ENCODE measurements at regions not wholly inside any gene's neighbourhood (a gene's known extent, or its start where the extent isn't known, plus 50 kb on each side); places are given as distances from the start of the nearest gene placed in this dataset.
A peak's percentile ranks its signal among the peaks of the same experiment; 100 is the strongest.

DNA sequence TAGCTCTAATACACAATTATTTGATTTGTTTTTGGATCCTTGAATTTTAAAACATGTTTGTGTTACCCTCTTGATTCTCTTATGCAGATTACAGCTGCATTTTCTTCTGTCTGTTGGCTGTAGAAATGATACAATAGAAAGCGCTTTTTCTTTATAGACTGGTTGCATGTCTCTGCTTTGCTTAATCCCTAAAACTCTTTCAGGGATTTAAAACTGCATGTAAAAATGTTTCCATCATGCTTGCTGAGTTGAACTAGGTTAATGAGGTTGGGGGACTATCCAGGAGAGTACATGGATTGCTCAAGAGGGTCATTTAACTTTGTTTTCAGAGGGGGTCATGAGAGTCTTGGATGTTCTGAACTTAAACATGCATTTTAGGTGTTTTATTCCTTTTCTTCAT lies 166.4 kb upstream of the IFNG-AS1 start:
- DNase-seq (ENCODE audit: extremely low spot score in 2 of 2), result no peak
- peaks cover 12% of the 10 kb centered on the region for H3K4me1 ChIP-seq
- no peaks in the 10 kb centered on the region for H3K36me3 ChIP-seq
- H3K27ac ChIP-seq, result no peak overlapping the region
- intact Hi-C loops (cut with DNase I), result no loop called here
- H3K9me3 ChIP-seq, result no peaks in the 10 kb centered on the region
- TF ChIP-seq POLR2AphosphoS5 (IDR thresholded peaks at IDR 0.05; ENCODE audit: insufficient read depth in 1 of 2, low read depth in 1 of 2), result no peak
- no peaks in the 10 kb centered on the region for H3K27me3 ChIP-seq
- H3K4me3 ChIP-seq, result no peak overlapping the region

DNA sequence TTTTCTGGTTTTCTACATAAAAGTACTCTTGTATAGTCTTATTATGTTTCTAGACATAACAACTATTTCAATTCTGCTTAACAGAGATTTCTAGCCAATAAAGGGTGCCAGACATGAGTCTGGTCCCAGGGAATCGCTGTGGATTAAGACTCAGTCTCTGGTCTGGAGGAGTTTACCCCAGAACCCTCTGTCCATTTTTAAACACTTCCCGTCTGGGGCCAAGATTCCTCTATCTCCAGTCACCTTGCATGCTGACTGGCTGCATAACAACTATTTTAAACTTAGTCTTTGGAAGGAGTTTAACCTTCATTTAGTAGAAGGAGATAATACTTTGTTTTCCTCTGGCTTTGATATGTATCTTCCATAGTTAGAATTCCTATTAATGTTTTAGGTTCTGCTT lies 163.1 kb upstream of the IFNG-AS1 start:
- Histone ChIP-seq H3K9me3 (no peaks in the 10 kb centered on the region), H3K27ac (no peak overlapping the region), H3K4me3 (no peak overlapping the region), H3K4me1 (peaks cover 16% of the 10 kb centered on the region), H3K36me3 (no peaks in the 10 kb centered on the region), H3K27me3 (no peaks in the 10 kb centered on the region)
- no peak for TF ChIP-seq POLR2AphosphoS5 (IDR thresholded peaks at IDR 0.05; ENCODE audit: insufficient read depth in 1 of 2, low read depth in 1 of 2)
- TF ChIP-seq, protein P1, sequence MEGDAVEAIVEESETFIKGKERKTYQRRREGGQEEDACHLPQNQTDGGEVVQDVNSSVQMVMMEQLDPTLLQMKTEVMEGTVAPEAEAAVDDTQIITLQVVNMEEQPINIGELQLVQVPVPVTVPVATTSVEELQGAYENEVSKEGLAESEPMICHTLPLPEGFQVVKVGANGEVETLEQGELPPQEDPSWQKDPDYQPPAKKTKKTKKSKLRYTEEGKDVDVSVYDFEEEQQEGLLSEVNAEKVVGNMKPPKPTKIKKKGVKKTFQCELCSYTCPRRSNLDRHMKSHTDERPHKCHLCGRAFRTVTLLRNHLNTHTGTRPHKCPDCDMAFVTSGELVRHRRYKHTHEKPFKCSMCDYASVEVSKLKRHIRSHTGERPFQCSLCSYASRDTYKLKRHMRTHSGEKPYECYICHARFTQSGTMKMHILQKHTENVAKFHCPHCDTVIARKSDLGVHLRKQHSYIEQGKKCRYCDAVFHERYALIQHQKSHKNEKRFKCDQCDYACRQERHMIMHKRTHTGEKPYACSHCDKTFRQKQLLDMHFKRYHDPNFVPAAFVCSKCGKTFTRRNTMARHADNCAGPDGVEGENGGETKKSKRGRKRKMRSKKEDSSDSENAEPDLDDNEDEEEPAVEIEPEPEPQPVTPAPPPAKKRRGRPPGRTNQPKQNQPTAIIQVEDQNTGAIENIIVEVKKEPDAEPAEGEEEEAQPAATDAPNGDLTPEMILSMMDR (IDR thresholded peaks at IDR 0.05), result no peak
- no peak for TF ChIP-seq POLR2A (IDR thresholded peaks at IDR 0.05)
- no peak for DNase-seq (ENCODE audit: extremely low spot score in 2 of 2)
- intact Hi-C loops (cut with DNase I), result no loop called here

DNA sequence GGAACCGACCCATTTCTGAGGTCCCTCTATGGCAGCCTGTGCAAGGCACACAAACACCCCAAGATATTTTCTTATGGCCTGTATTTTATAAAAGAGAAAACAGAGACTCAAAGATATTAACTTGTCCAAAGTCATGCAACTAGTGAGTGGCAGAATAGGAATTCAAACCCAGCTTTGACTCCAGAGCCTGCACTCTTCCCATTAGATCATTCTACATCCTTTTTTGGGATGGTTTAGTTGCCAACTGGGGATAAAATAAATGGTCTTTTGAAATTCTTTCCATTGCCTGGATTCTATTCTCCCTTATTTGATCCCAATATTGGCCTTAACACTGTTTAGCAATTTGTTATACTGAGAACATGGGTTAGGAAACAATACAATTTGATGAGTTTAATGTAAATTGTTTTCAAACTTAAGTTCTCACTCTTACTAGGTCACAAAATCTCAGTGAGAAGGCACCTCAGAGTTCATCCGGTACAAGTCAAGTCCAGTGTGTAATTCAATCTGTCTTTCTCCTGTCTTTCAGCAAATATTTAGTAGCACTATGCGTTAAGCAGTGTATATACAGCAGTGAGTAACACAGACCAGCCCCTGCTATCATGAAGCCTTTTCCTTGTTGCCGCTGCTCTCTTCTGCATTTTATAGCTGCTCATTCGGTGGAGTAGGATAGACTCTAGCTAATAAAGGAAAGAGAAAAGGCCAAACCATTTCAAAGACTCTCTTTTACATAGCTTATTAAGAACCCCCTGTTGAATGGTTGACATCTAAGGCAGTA lies 162.1 kb upstream of the IFNG-AS1 start:
- TF ChIP-seq, protein P1 (IDR thresholded peaks at IDR 0.05), result no peak
- no peak for TF ChIP-seq POLR2A (IDR thresholded peaks at IDR 0.05)
- no peak for TF ChIP-seq POLR2AphosphoS5 (IDR thresholded peaks at IDR 0.05; ENCODE audit: insufficient read depth in 1 of 2, low read depth in 1 of 2)
- H3K4me3 ChIP-seq, result peak overlapping the region; percentile 32 to 43
- H3K27me3 ChIP-seq, result no peaks in the 10 kb centered on the region
- H3K4me1 ChIP-seq, result peaks cover 16% of the 10 kb centered on the region
- H3K36me3 ChIP-seq, result no peaks in the 10 kb centered on the region
- H3K27ac ChIP-seq, result peak overlapping the region; percentile 60
- intact Hi-C loops (cut with DNase I), result no loop called here
- no peaks in the 10 kb centered on the region for H3K9me3 ChIP-seq
- DNase-seq (ENCODE audit: extremely low spot score in 2 of 2), result no peak

DNA sequence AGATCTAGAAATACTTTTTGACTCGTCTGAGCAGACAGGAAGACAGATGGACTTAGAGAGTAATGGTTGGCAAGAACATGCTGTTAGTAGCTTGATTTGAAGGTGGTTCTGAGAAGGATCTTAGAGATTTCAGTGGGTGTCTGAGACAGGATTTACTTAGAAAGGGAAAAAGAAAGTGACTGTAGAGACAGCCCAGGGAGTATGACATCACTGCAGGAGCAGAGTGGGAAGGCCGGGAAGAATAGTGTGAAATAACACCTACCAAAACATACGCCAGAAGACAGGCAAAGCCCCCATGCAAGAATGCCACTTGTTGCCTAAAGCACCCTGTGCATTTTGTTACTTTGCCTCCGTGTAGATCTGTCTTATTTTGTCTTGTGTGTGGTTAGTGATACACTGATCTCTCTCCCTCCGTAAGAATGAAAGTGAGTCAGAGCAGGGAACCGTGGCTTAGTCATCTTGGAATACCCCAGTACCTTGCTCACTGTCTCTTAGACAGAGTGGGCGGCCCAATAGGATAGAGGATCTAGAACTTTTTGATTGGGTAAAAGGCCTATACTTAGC lies 161.3 kb upstream of the IFNG-AS1 start:
- Histone ChIP-seq H3K36me3 (no peaks in the 10 kb centered on the region), H3K4me3 (peak overlapping the region; percentile 32 to 43), H3K27ac (peak overlapping the region; percentile 60), H3K9me3 (no peaks in the 10 kb centered on the region), H3K4me1 (peaks cover 16% of the 10 kb centered on the region), H3K27me3 (no peaks in the 10 kb centered on the region)
- intact Hi-C loops (cut with DNase I), result no loop called here
- TF ChIP-seq POLR2A (IDR thresholded peaks at IDR 0.05) (no peak), POLR2AphosphoS5 (IDR thresholded peaks at IDR 0.05; ENCODE audit: insufficient read depth in 1 of 2, low read depth in 1 of 2) (no peak)
- TF ChIP-seq, protein P1 (IDR thresholded peaks at IDR 0.05), result no peak
- no peak for DNase-seq (ENCODE audit: extremely low spot score in 2 of 2)

DNA sequence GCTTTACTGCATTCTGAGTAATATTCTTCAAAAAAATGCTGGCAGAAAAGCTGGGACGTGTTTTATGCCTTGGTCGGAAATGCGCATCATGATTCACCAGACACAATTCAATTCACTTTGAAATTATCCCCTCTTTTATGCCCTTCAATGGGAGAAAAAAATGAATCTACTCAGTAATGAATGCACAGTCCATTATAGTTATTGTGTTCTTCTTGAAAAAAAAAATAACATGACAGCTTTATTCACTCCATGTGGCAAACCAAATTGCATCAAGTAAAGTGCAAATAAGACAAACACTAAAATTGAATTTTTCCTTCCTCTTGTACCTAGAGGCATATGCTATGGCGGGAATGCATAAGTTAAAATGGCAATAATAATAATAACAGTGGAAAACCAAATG lies 159.4 kb upstream of the IFNG-AS1 start:
- Histone ChIP-seq H3K4me3 (no peak overlapping the region), H3K36me3 (no peaks in the 10 kb centered on the region), H3K27me3 (no peaks in the 10 kb centered on the region), H3K9me3 (no peaks in the 10 kb centered on the region), H3K4me1 (peaks cover 16% of the 10 kb centered on the region), H3K27ac (no peak overlapping the region)
- DNase-seq (ENCODE audit: extremely low spot score in 2 of 2), result no peak
- no peak for TF ChIP-seq POLR2A (IDR thresholded peaks at IDR 0.05)
- no peak for TF ChIP-seq POLR2AphosphoS5 (IDR thresholded peaks at IDR 0.05; ENCODE audit: insufficient read depth in 1 of 2, low read depth in 1 of 2)
- TF ChIP-seq, protein P1 (IDR thresholded peaks at IDR 0.05), result no peak
- intact Hi-C loops (cut with DNase I), result no loop called here
